DMS153 treated with DMSO at 0.1 percent for 48 hours (cell line): ENCODE measurements at regions not wholly inside any gene's neighbourhood (a gene's known extent, or its start where the extent isn't known, plus 50 kb on each side); places are given as distances from the start of the nearest gene placed in this dataset.
"Not testable (repeated sequence)": the region's sequence is repeated elsewhere in the genome, so short reads cannot be mapped to it uniquely, and the experiment has no call there.

ENCODE experiments used
- DNase-seq: peaks from one replicate; lab custom pipeline; 2025; ENCODE audit not compliant: unreplicated experiment; lab: John Stamatoyannopoulos, UW

- no peak for DNase-seq
These were observed 109.0 kb downstream of the ANXA3 start for GRCh38 chr4:78660559-78660958.

- no peak for DNase-seq
These were observed 109.6 kb downstream of the ANXA3 start for GRCh38 chr4:78661086-78661690.

GRCh38 chr4:78661921-78662521 is 110.5 kb downstream of the ANXA3 start:
- DNase-seq = peak; percentile 50

- no peak for DNase-seq
These were observed 111.1 kb downstream of the ANXA3 start for GRCh38 chr4:78662658-78663057.

GRCh38 chr4:78664296-78664695 is 111.9 kb upstream of the BMP2K start:
- DNase-seq = not testable (repeated sequence)

GRCh38 chr4:78665216-78665770 is 110.9 kb upstream of the BMP2K start:
- no peak for DNase-seq

- DNase-seq = no peak
These were observed 109.3 kb upstream of the BMP2K start for GRCh38 chr4:78666830-78667258.

- DNase-seq = no peak
These were observed 108.8 kb upstream of the BMP2K start for GRCh38 chr4:78667325-78667724.

- no peak for DNase-seq
These were observed 108.4 kb upstream of the BMP2K start for GRCh38 chr4:78667764-78668163.

- no peak for DNase-seq
These were observed 106.7 kb upstream of the BMP2K start for GRCh38 chr4:78669453-78669852.

GRCh38 chr4:78671903-78672815 is 104.0 kb upstream of the BMP2K start:
- DNase-seq = no peak

GRCh38 chr4:78673337-78673736 is 102.8 kb upstream of the BMP2K start:
- no peak for DNase-seq

- no peak for DNase-seq
These were observed 100.8 kb upstream of the BMP2K start for GRCh38 chr4:78675325-78675724.

- DNase-seq = no peak
These were observed 94.1 kb upstream of the BMP2K start for GRCh38 chr4:78682070-78682469.

- DNase-seq = no peak
These were observed 92.8 kb upstream of the BMP2K start for GRCh38 chr4:78683352-78683751.

GRCh38 chr4:78684325-78685079 is 91.6 kb upstream of the BMP2K start:
- DNase-seq = no peak

GRCh38 chr4:78687818-78688217 is 88.3 kb upstream of the BMP2K start:
- DNase-seq = no peak

GRCh38 chr4:78688366-78688765 is 87.8 kb upstream of the BMP2K start:
- no peak for DNase-seq

- no peak for DNase-seq
These were observed 86.9 kb upstream of the BMP2K start for GRCh38 chr4:78689261-78689660.

GRCh38 chr4:78689700-78690323 is 86.3 kb upstream of the BMP2K start:
- DNase-seq = no peak
